ENCODE measurements at regions not wholly inside any gene's neighbourhood (a gene's known extent, or its start where the extent isn't known, plus 50 kb on each side); places are given as distances from the start of the nearest gene placed in this dataset.

DNA sequence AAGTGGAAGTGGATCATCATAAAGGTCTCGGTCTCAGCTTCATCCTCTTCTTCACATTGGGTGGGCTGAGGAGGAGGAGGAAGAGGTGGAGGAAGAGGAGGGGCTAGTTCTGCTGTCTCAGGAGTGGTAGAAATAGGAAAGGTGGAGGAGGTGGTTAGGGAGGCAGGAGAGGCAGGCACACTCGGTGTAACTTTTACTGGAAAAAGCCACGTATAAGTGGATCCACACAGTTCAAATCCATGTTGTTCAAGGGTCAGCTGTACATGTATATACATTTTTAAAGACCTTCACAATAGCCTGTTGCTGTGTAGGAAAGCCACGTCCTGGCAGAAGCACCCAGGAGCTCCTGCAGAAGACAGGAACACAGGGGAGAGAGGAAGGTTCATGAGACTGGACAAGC lies 110.3 kb upstream of the RAB12 start:
- Histone ChIP-seq H2BK5ac (ENCODE audit: low read depth, low read length, poor library complexity) (no peak overlapping the region), H3K18ac (ENCODE audit: low read length) (no peak overlapping the region), H3K9me3 (ENCODE audit: insufficient read depth, low read depth, low read length) (peaks cover 2% of the 10 kb centered on the region), H2BK12ac (ENCODE audit: low read length) (no peak overlapping the region), H4K91ac (ENCODE audit: low read depth, low read length) (no peak overlapping the region), H3K27me3 (ENCODE audit: insufficient read depth, low read length) (no peaks in the 10 kb centered on the region), H2AK5ac (ENCODE audit: low read length) (no peak overlapping the region), H3K79me2 (ENCODE audit: control insufficient read depth, insufficient read depth, low read length, poor library complexity) (no peaks in the 10 kb centered on the region), H3K4me3 (ENCODE audit: low read depth, low read length) (no peak overlapping the region), H3K9ac (ENCODE audit: low read length) (no peak overlapping the region), H3K4me1 (ENCODE audit: control insufficient read depth in 1 of 2, insufficient read depth in 2 of 2, low read length in 2 of 2) (no peaks in the 10 kb centered on the region), H3K4me2 (ENCODE audit: low read length) (no peak overlapping the region), H3K79me1 (ENCODE audit: low read length) (no peaks in the 10 kb centered on the region), H3K27ac (ENCODE audit: low read depth, low read length) (no peak overlapping the region), H4K8ac (ENCODE audit: low read depth, low read length) (no peak overlapping the region), H3K4ac (ENCODE audit: low read depth, low read length) (no peak overlapping the region), H3K36me3 (ENCODE audit: control insufficient read depth in 1 of 2, insufficient read depth in 2 of 2, low read length in 2 of 2) (no peaks in the 10 kb centered on the region), H3K23ac (ENCODE audit: low read length) (no peak overlapping the region), H3K14ac (ENCODE audit: low read length) (no peak overlapping the region), H2AFZ (ENCODE audit: insufficient read depth, low read length, poor library complexity) (no peak overlapping the region), H4K12ac (ENCODE audit: low read depth, low read length) (no peak overlapping the region), H2BK120ac (ENCODE audit: insufficient read depth, low read length, poor library complexity) (no peak overlapping the region)
- WGBS (ENCODE audit: extremely low coverage, insufficient coverage, insufficient read length): no CpG with 5 or more reads among the region's 4 CpGs
- no peak for DNase-seq

GRCh38 chr18:8499810-8500675 lies 109.2 kb upstream of the RAB12 start:
- WGBS (ENCODE audit: extremely low coverage, insufficient coverage, insufficient read length): no CpG with 5 or more reads among the region's 8 CpGs
- DNase-seq: no peak

GRCh38 chr18:8501044-8501443 lies 108.2 kb upstream of the RAB12 start:
- Histone ChIP-seq H3K23ac (ENCODE audit: low read length) (no peak overlapping the region), H3K36me3 (ENCODE audit: control insufficient read depth in 1 of 2, insufficient read depth in 2 of 2, low read length in 2 of 2) (no peaks in the 10 kb centered on the region), H2AFZ (ENCODE audit: insufficient read depth, low read length, poor library complexity) (no peak overlapping the region), H3K4me2 (ENCODE audit: low read length) (no peak overlapping the region), H2BK12ac (ENCODE audit: low read length) (no peak overlapping the region), H2BK5ac (ENCODE audit: low read depth, low read length, poor library complexity) (no peak overlapping the region), H3K4me3 (ENCODE audit: low read depth, low read length) (no peak overlapping the region), H3K18ac (ENCODE audit: low read length) (no peak overlapping the region), H3K4ac (ENCODE audit: low read depth, low read length) (no peak overlapping the region), H4K8ac (ENCODE audit: low read depth, low read length) (no peak overlapping the region), H3K27ac (ENCODE audit: low read depth, low read length) (no peak overlapping the region), H3K9me3 (ENCODE audit: insufficient read depth, low read depth, low read length) (no peaks in the 10 kb centered on the region), H2BK120ac (ENCODE audit: insufficient read depth, low read length, poor library complexity) (no peak overlapping the region), H3K4me1 (ENCODE audit: control insufficient read depth in 1 of 2, insufficient read depth in 2 of 2, low read length in 2 of 2) (no peaks in the 10 kb centered on the region), H4K91ac (ENCODE audit: low read depth, low read length) (no peak overlapping the region), H3K14ac (ENCODE audit: low read length) (no peak overlapping the region), H4K12ac (ENCODE audit: low read depth, low read length) (no peak overlapping the region), H3K9ac (ENCODE audit: low read length) (no peak overlapping the region), H2AK5ac (ENCODE audit: low read length) (no peak overlapping the region), H3K79me1 (ENCODE audit: low read length) (no peaks in the 10 kb centered on the region), H3K27me3 (ENCODE audit: insufficient read depth, low read length) (no peaks in the 10 kb centered on the region), H3K79me2 (ENCODE audit: control insufficient read depth, insufficient read depth, low read length, poor library complexity) (no peaks in the 10 kb centered on the region)
- no peak for DNase-seq
- WGBS (ENCODE audit: extremely low coverage, insufficient coverage, insufficient read length): no CpG with 5 or more reads among the region's 12 CpGs

More at GRCh38 chr18:8499810-8500675, 109.2 kb upstream of the RAB12 start:
- Histone ChIP-seq H3K9ac (ENCODE audit: low read length) (no peak overlapping the region), H4K91ac (ENCODE audit: low read depth, low read length) (no peak overlapping the region), H2BK120ac (ENCODE audit: insufficient read depth, low read length, poor library complexity) (no peak overlapping the region), H3K79me1 (ENCODE audit: low read length) (no peaks in the 10 kb centered on the region), H3K4ac (ENCODE audit: low read depth, low read length) (no peak overlapping the region), H3K4me3 (ENCODE audit: low read depth, low read length) (no peak overlapping the region), H2BK12ac (ENCODE audit: low read length) (no peak overlapping the region), H4K12ac (ENCODE audit: low read depth, low read length) (no peak overlapping the region), H2AK5ac (ENCODE audit: low read length) (no peak overlapping the region), H2AFZ (ENCODE audit: insufficient read depth, low read length, poor library complexity) (no peak overlapping the region), H3K18ac (ENCODE audit: low read length) (no peak overlapping the region), H3K27ac (ENCODE audit: low read depth, low read length) (no peak overlapping the region), H3K4me1 (ENCODE audit: control insufficient read depth in 1 of 2, insufficient read depth in 2 of 2, low read length in 2 of 2) (no peaks in the 10 kb centered on the region), H4K8ac (ENCODE audit: low read depth, low read length) (no peak overlapping the region), H3K9me3 (ENCODE audit: insufficient read depth, low read depth, low read length) (peaks cover 2% of the 10 kb centered on the region), H2BK5ac (ENCODE audit: low read depth, low read length, poor library complexity) (no peak overlapping the region), H3K4me2 (ENCODE audit: low read length) (no peak overlapping the region), H3K14ac (ENCODE audit: low read length) (no peak overlapping the region), H3K36me3 (ENCODE audit: control insufficient read depth in 1 of 2, insufficient read depth in 2 of 2, low read length in 2 of 2) (no peaks in the 10 kb centered on the region), H3K79me2 (ENCODE audit: control insufficient read depth, insufficient read depth, low read length, poor library complexity) (no peaks in the 10 kb centered on the region), H3K27me3 (ENCODE audit: insufficient read depth, low read length) (no peaks in the 10 kb centered on the region), H3K23ac (ENCODE audit: low read length) (no peak overlapping the region)

DNA sequence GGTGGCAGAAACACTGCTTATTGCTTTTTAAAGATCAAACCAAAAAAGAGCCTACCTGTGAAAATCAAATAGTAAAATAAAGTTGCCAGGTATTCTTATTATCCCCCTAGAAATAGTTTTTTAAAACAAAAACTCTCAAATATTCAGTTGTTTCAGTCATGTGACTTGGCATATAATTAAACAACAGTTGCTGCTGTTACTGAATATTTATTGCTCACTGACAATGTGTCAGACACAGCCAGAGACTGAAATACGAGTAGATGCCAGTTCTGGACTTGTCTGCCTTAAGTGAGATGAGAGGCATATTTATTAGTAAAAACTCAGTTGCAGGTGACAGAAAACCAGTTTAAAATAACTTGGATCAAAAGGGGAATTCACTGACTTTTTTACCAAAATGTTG lies 106.0 kb upstream of the RAB12 start:
- H3K4me1 ChIP-seq (ENCODE audit: control insufficient read depth in 1 of 2, insufficient read depth in 2 of 2, low read length in 2 of 2): no peaks in the 10 kb centered on the region
- H3K23ac ChIP-seq (ENCODE audit: low read length): no peak overlapping the region
- no peak for DNase-seq
- H3K4ac ChIP-seq (ENCODE audit: low read depth, low read length): no peak overlapping the region
- no peaks in the 10 kb centered on the region for H3K27me3 ChIP-seq (ENCODE audit: insufficient read depth, low read length)
- H3K36me3 ChIP-seq (ENCODE audit: control insufficient read depth in 1 of 2, insufficient read depth in 2 of 2, low read length in 2 of 2): no peaks in the 10 kb centered on the region
- H3K27ac ChIP-seq (ENCODE audit: low read depth, low read length): no peak overlapping the region
- no CpG with 5 or more reads among the region's 1 CpG for WGBS (ENCODE audit: extremely low coverage, insufficient coverage, insufficient read length)
- no peak overlapping the region for H2BK12ac ChIP-seq (ENCODE audit: low read length)
- no peak overlapping the region for H3K4me3 ChIP-seq (ENCODE audit: low read depth, low read length)
- H2AK5ac ChIP-seq (ENCODE audit: low read length): no peak overlapping the region
- H4K12ac ChIP-seq (ENCODE audit: low read depth, low read length): no peak overlapping the region
- H4K8ac ChIP-seq (ENCODE audit: low read depth, low read length): no peak overlapping the region
- H2BK120ac ChIP-seq (ENCODE audit: insufficient read depth, low read length, poor library complexity): no peak overlapping the region
- H3K9ac ChIP-seq (ENCODE audit: low read length): no peak overlapping the region
- H2BK5ac ChIP-seq (ENCODE audit: low read depth, low read length, poor library complexity): no peak overlapping the region
- no peak overlapping the region for H4K91ac ChIP-seq (ENCODE audit: low read depth, low read length)
- H3K14ac ChIP-seq (ENCODE audit: low read length): no peak overlapping the region
- H3K4me2 ChIP-seq (ENCODE audit: low read length): no peak overlapping the region
- H3K79me2 ChIP-seq (ENCODE audit: control insufficient read depth, insufficient read depth, low read length, poor library complexity): no peaks in the 10 kb centered on the region
- H3K18ac ChIP-seq (ENCODE audit: low read length): no peak overlapping the region
- no peaks in the 10 kb centered on the region for H3K9me3 ChIP-seq (ENCODE audit: insufficient read depth, low read depth, low read length)
- no peak overlapping the region for H2AFZ ChIP-seq (ENCODE audit: insufficient read depth, low read length, poor library complexity)
- H3K79me1 ChIP-seq (ENCODE audit: low read length): no peaks in the 10 kb centered on the region

Data from trophoblast cell (in vitro differentiated cells and primary cell).